ENCODE measurements at regions not wholly inside any gene's neighbourhood (a gene's known extent, or its start where the extent isn't known, plus 50 kb on each side); places are given as distances from the start of the nearest gene placed in this dataset.
"Not testable (repeated sequence)": the region's sequence is repeated elsewhere in the genome, so short reads cannot be mapped to it uniquely, and the experiment has no call there.

DNA sequence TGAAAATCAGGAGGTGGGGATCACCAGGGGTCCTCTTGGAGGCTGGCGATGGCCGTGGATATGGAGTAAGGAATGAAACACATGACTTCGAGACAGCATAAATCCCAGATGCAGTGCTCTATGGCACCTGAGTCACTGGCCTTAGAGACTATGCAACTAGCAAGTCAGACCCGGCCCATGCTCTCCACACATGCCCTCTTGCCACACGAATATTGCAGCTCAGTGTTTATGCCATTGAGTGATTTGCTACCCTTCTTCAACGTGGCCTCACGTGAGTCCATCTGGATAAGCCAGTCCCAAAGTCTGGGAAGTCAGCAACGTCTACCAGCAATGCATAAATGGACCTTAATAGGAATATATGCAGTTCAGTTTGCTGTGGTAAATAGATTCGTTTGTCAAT, 466.3 kb downstream of the CD83 start:
- no peak for DNase-seq

- no peak for DNase-seq
Observed at GRCh38 chr6:14584450-14584849, 466.9 kb downstream of the CD83 start.

DNA sequence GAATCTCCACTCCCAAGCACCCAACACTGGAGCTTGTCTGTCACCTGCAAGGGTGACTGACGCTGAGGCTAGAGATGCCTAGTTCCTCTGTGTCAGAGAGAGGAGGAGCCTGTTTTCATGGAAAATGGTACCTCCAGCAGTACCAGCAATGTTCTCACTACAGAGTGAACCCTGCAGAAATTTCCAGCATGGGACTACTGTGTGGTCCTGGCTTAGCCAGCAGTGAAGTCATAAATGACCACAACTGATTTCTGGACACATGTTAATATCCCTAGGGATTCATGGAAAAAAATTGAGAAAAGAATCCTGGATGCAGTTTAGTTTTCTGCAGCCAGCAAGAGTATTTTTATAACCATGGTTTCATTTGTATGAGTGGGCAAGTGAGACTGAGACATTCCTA, 468.1 kb downstream of the CD83 start:
- no peak for DNase-seq

- no peak for DNase-seq
Observed at GRCh38 chr6:14589175-14589574, 471.6 kb downstream of the CD83 start.

GRCh38 chr6:14590586-14590985, 473.0 kb downstream of the CD83 start:
- DNase-seq = no peak

DNA sequence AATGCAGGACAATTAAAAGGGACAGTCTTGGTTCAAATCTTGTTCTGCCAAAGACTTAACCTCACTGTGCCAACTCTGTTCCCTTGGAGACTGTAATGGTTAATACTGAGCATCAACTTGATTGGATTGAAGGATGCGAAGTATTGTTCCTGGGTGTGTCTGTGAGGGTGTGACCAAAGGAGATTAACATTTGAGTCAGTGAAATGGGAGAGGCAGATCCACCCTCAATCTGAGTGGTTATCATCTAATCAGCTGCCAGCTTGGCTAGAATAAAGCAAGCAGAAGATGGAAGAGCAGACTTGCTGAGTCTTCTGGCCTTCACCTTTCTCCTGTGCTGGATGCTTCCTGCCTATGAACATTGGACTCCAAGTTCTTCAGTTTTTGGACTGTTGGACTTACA, 474.4 kb downstream of the CD83 start:
- DNase-seq = no peak

DNA sequence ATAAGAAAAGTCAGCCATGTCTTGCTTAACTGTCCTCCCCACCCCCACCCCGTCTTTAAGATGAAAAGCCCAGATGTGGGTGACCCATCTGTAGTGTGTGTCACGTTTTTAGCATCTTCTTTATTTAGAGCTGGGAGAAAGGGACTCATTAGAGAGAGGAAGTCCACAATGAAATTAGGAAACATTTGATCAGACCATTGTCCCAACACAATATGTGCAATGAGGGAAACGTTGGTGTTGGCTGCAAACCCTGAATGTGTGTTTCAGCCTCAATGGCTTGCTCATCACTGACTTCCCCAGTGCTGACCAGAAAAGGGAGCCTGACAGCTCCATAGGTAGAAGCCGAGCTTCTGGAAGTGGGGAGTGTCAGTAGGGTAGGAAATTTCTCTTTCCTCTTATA, 475.7 kb downstream of the CD83 start:
- no peak for DNase-seq

- no peak for DNase-seq
Observed at GRCh38 chr6:14595751-14596150, 478.2 kb downstream of the CD83 start.

DNA sequence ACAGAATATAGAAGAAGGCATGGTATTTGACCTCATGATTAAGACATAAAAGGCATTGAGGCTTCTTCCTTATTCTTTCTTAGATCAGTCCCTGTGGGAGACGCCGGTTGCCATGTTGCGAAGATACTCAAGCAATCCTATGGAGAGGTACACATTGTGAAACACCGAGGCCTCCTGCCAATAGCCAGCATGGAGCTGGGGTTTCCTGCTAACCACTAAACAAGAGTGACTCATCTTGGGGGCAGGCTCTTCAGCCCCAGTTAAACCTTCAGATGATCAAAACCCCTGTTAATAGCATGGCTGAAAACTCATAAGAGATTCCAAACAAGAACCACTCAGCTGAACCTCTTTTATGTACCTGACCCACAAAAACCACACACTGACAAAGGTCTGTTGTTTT, 478.8 kb downstream of the CD83 start:
- DNase-seq = no peak

GRCh38 chr6:14597090-14597489, 479.5 kb downstream of the CD83 start:
- no peak for DNase-seq

GRCh38 chr6:14598017-14598864, 480.7 kb downstream of the CD83 start:
- no peak for DNase-seq

DNA sequence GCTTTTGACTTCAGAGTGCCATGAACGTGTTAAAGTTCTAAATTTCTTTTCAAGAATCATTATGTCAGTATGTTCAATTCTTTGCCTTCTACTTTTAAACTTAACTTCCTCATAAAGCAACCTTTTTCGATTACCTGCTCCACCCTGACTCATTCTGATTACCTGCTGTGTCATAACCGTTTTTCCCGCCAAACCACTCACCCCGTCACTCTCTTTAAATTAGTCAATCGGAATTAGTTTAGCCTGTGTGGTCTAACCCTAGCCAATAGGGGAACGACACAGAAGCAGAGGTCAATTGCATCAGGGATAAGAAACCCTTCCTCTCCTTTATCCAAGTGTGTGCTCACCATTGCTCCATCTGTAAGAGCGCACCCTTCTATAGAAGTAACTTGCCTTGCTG, 482.7 kb downstream of the CD83 start:
- not testable (repeated sequence) for DNase-seq

- DNase-seq = no peak
Observed at GRCh38 chr6:14601490-14601889, 483.9 kb downstream of the CD83 start.

- no peak for DNase-seq
Observed at GRCh38 chr6:14606353-14606752, 488.8 kb downstream of the CD83 start.

GRCh38 chr6:14610141-14610540, 492.6 kb downstream of the CD83 start:
- DNase-seq = no peak

GRCh38 chr6:14612016-14612980, 494.7 kb downstream of the CD83 start:
- DNase-seq = no peak

- no peak for DNase-seq
Observed at GRCh38 chr6:14614631-14615030, 497.1 kb downstream of the CD83 start.

GRCh38 chr6:14616656-14617055, 499.1 kb downstream of the CD83 start:
- no peak for DNase-seq

GRCh38 chr6:14618759-14619418, 501.3 kb downstream of the CD83 start:
- no peak for DNase-seq

DNA sequence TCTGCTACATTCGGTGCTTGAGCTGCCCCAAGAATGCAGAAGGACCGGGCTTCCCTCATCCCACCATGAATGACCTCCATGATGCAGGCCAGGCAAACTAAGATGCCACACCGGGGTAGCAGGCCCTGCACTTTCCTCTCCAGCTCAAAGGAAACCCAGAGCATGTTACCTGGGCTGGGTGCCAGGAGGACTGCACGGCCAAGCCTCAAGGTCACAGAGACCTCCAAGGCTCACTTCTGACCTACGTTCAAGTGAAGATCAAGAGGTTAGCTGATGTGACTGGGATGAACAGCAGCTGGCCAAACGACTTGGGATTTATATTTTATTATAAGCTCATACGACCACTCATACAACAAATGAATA, 501.8 kb downstream of the CD83 start:
- DNase-seq = no peak

- no peak for DNase-seq
Observed at GRCh38 chr6:14620522-14620921, 502.9 kb downstream of the CD83 start.

GRCh38 chr6:14621518-14621917, 503.9 kb downstream of the CD83 start:
- no peak for DNase-seq

DNA sequence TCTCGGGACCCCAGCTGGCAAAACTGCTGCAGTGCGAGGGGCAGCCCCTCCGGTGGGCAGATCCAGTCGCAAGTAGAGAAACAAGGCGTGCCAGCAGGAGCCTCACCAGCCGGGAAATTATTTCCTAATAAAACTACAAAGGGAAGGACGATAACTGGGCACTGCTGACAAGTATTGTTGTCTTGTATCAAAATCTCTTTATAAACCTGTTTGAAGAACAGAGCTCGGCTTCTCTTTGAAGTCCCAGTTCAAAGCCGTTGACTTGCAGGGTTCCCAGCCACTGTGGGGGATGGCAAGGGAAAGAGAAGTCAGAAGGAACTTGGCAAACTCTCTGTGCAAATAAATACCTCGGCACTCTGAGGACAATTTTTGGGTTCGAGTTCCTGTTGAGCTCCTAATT, 504.5 kb downstream of the CD83 start:
- no peak for DNase-seq
